Endothelial cell of umbilical vein (primary cell): ENCODE measurements at regions not wholly inside any gene's neighbourhood (a gene's known extent, or its start where the extent isn't known, plus 50 kb on each side); places are given as distances from the start of the nearest gene placed in this dataset.

Experiments used
- JUN ChIP-seq: IDR thresholded peaks from 2 replicates; pipeline ENCODE4 v1.6.1; 2011; ENCODE audit warnings: borderline replicate concordance, low read depth; ENCODE audit not compliant: insufficient read length, insufficient read depth
- MYC ChIP-seq: IDR thresholded peaks from one replicate; pipeline ENCODE4 v1.6.1; 2011; ENCODE audit warnings: mild to moderate bottlenecking, low read depth, low read length
- POLR2A ChIP-seq: IDR thresholded peaks from 2 replicates; pipeline ENCODE4 v1.6.1; 2012; ENCODE audit warnings: low read depth, mild to moderate bottlenecking, control low read depth, low read length
- TF ChIP-seq, protein P1 (sequence below), 2 donors: IDR thresholded peaks; 1 replicate in 1 of 2; 2 replicates in 1 of 2; pipeline ENCODE4 v1.5.1; 2011; ENCODE audit warnings: low read length in 2 of 2, mild to moderate bottlenecking in 2 of 2, moderate library complexity in 2 of 2, control low read depth in 1 of 2, inconsistent platforms in 1 of 2, low read depth in 1 of 2; ENCODE audit not compliant: insufficient read depth in 1 of 2; ENCODE audit errors: extremely low read depth in 1 of 2

DNA sequence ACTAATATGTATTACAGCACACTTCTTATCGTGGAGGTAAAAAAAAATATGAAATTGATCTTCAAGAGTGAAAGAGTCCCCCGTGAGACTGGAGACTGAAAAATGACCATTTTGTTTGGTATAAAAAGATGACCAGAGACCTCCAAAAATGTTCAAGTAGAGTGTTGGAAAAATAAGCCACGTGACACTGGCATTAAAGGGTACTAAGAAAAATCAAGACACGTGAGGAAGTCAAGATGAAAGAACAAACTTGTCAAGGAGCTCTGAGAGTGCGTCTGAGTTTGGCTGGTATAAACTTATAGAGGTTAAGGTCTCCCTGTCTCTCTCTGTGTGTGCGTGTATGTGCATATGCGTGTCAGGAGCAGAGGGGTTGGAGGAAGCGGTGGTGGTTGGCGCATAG lies 362.7 kb upstream of the COBL start:
- TF ChIP-seq, protein P1, sequence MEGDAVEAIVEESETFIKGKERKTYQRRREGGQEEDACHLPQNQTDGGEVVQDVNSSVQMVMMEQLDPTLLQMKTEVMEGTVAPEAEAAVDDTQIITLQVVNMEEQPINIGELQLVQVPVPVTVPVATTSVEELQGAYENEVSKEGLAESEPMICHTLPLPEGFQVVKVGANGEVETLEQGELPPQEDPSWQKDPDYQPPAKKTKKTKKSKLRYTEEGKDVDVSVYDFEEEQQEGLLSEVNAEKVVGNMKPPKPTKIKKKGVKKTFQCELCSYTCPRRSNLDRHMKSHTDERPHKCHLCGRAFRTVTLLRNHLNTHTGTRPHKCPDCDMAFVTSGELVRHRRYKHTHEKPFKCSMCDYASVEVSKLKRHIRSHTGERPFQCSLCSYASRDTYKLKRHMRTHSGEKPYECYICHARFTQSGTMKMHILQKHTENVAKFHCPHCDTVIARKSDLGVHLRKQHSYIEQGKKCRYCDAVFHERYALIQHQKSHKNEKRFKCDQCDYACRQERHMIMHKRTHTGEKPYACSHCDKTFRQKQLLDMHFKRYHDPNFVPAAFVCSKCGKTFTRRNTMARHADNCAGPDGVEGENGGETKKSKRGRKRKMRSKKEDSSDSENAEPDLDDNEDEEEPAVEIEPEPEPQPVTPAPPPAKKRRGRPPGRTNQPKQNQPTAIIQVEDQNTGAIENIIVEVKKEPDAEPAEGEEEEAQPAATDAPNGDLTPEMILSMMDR (IDR thresholded peaks at IDR 0.05; ENCODE audit: extremely low read depth in 1 of 2, insufficient read depth in 1 of 2, low read depth in 1 of 2, low read length in 2 of 2) = no peak
- TF ChIP-seq MYC (no peak), POLR2A (no peak), JUN (no peak)
